Endothelial cell of umbilical vein (primary cell): ENCODE measurements at regions not wholly inside any gene's neighbourhood (a gene's known extent, or its start where the extent isn't known, plus 50 kb on each side); places are given as distances from the start of the nearest gene placed in this dataset.

Experiments used
- BruUV-seq: library from RNA; stranded (reverse); fragments of 400-500 nt; replicated peaks from 2 replicates; lab custom pipeline; 2021; lab: Mats Ljungman, UMichigan
- CTCF ChIA-PET: fragments of 300-600, 350-600 bp; sonication (Branson Sonifier 250); formaldehyde crosslinking; loops from one replicate; lab custom pipeline; 2021; ENCODE audit warnings: antibody characterized with exemption, inconsistent platforms; lab: Charles Lee
- POLR2A ChIA-PET: fragments of 300-600, 350-600 bp; sonication (Branson Sonifier 250); formaldehyde crosslinking; loops from one replicate; lab custom pipeline; 2021; ENCODE audit warnings: antibody characterized with exemption, inconsistent platforms; lab: Charles Lee
- DNase-seq: peaks from one replicate; pipeline ENCODE4 v3.0.0-alpha.2; 2011; ENCODE audit warnings: low read depth, low spot score
- FAIRE-seq: peaks from 2 replicates; lab custom pipeline; 2011; peaks lifted over from hg19 to GRCh38; lab: Jason Lieb, UNC
- H2AFZ ChIP-seq: 2 replicates; pipeline ENCODE4 v1.6.0; 2012; ENCODE audit warnings: low read depth, low read length, control low read depth, inconsistent platforms
- H3K27ac ChIP-seq: 2 replicates; pipeline ENCODE4 v1.5.1; 2011; ENCODE audit warnings: low read depth, mild to moderate bottlenecking, control low read depth, low read length, moderate library complexity; ENCODE audit not compliant: insufficient read depth
- H3K27me3 ChIP-seq, 2 experiments: 2 replicates each; pipeline versions ENCODE4 v1.6.0 to v1.6.1; 2011; ENCODE audit warnings: low read length in 2 of 2, mixed read lengths in 1 of 2; ENCODE audit not compliant: control insufficient read depth in 2 of 2, insufficient read depth in 2 of 2
- H3K36me3 ChIP-seq, 2 experiments: 2 replicates in 1 of 2; 3 replicates in 1 of 2; pipeline ENCODE4 v1.5.1; 2011; ENCODE audit warnings: low read length in 2 of 2, mild to moderate bottlenecking in 1 of 2, moderate library complexity in 1 of 2; ENCODE audit not compliant: control insufficient read depth in 2 of 2, insufficient read depth in 2 of 2; ENCODE audit errors: extremely low read depth in 1 of 2
- H3K4me1 ChIP-seq: 3 replicates; pipeline ENCODE4 v1.5.1; 2011; ENCODE audit warnings: mild to moderate bottlenecking, low read length; ENCODE audit not compliant: control insufficient read depth, insufficient read depth; ENCODE audit errors: extremely low read depth
- H3K4me2 ChIP-seq: 2 replicates; pipeline ENCODE4 v1.6.1; 2011; ENCODE audit warnings: low read length, control low read depth, mixed read lengths; ENCODE audit not compliant: insufficient read depth
- H3K4me3 ChIP-seq, 3 experiments: fragments of 200-600 bp in 1 of 3; sonication (generic), shearing (Covaris generic) in 1 of 3; replicated peaks in 1 of 3; 2 replicates each; pipeline ENCODE4 v1.5.1; 2011 to 2016; ENCODE audit warnings: control low read depth in 3 of 3, low read length in 3 of 3, mild to moderate bottlenecking in 2 of 3, inconsistent platforms in 1 of 3, low read depth in 1 of 3, moderate library complexity in 1 of 3; ENCODE audit not compliant: insufficient read depth in 1 of 3
- H3K79me2 ChIP-seq: 2 replicates; pipeline ENCODE4 v1.6.0; 2012; ENCODE audit warnings: low read length, inconsistent platforms; ENCODE audit not compliant: control insufficient read depth, insufficient read depth
- H3K9ac ChIP-seq: replicated peaks from 2 replicates; pipeline ENCODE3; 2011; ENCODE audit warnings: low read length, control low read depth; ENCODE audit not compliant: insufficient read depth; ENCODE audit errors: extremely low read depth
- H3K9me1 ChIP-seq: replicated peaks from 3 replicates; pipeline ENCODE4 v1.6.0; 2011; ENCODE audit warnings: mild to moderate bottlenecking, low read length; ENCODE audit not compliant: control insufficient read depth, insufficient read depth; ENCODE audit errors: extremely low read depth
- H3K9me3 ChIP-seq: replicated peaks from 2 replicates; pipeline ENCODE4 v1.5.1; 2012; ENCODE audit warnings: low read length, inconsistent platforms; ENCODE audit not compliant: control insufficient read depth, insufficient read depth
- H4K20me1 ChIP-seq: replicated peaks from 2 replicates; pipeline ENCODE3; 2011; ENCODE audit warnings: mild to moderate bottlenecking, low read length; ENCODE audit not compliant: control insufficient read depth, insufficient read depth; ENCODE audit errors: extremely low read depth
- CTCF ChIP-seq, 2 donors: IDR thresholded peaks; 1 replicate in 1 of 2; 2 replicates in 1 of 2; pipeline ENCODE4 v1.5.1; 2011; ENCODE audit warnings: low read length in 2 of 2, mild to moderate bottlenecking in 2 of 2, moderate library complexity in 2 of 2, control low read depth in 1 of 2, inconsistent platforms in 1 of 2, low read depth in 1 of 2; ENCODE audit not compliant: insufficient read depth in 1 of 2; ENCODE audit errors: extremely low read depth in 1 of 2
- EZH2 ChIP-seq: IDR thresholded peaks from 2 replicates; pipeline ENCODE4 v1.6.1; 2012; ENCODE audit warnings: borderline replicate concordance, low read depth, mild to moderate bottlenecking, moderate library complexity, low read length, inconsistent platforms; ENCODE audit not compliant: severe bottlenecking
- FOS ChIP-seq: IDR thresholded peaks from 2 replicates; pipeline ENCODE4 v1.6.1; 2011; ENCODE audit warnings: mild to moderate bottlenecking, low read length, moderate library complexity, borderline replicate concordance; ENCODE audit not compliant: insufficient read depth
- GATA2 ChIP-seq: IDR thresholded peaks from 2 replicates; pipeline ENCODE4 v1.7.0; 2011; ENCODE audit warnings: low read depth, mild to moderate bottlenecking, moderate library complexity, mixed read lengths, low read length; ENCODE audit not compliant: insufficient read length, insufficient read depth
- JUN ChIP-seq: IDR thresholded peaks from 2 replicates; pipeline ENCODE4 v1.6.1; 2011; ENCODE audit warnings: borderline replicate concordance, low read depth; ENCODE audit not compliant: insufficient read length, insufficient read depth
- MAX ChIP-seq: IDR thresholded peaks from 2 replicates; pipeline ENCODE4 v1.6.1; 2011; ENCODE audit not compliant: insufficient read depth, insufficient read length
- MYC ChIP-seq: IDR thresholded peaks from one replicate; pipeline ENCODE4 v1.6.1; 2011; ENCODE audit warnings: mild to moderate bottlenecking, low read depth, low read length
- POLR2A ChIP-seq: IDR thresholded peaks from 2 replicates; pipeline ENCODE4 v1.6.1; 2012; ENCODE audit warnings: low read depth, mild to moderate bottlenecking, control low read depth, low read length
- POLR2AphosphoS5 ChIP-seq: IDR thresholded peaks from 2 replicates; pipeline ENCODE4 v1.6.1; 2012; ENCODE audit warnings: low read depth, mild to moderate bottlenecking, control low read depth, low read length, moderate library complexity; ENCODE audit not compliant: insufficient read depth
- dilution Hi-C: fragments of 300-500 bp; cut with MboI; formaldehyde crosslinking; loops from one replicate; pipeline ENCODE4 v1.15.0; 2019; ENCODE audit warnings: low sequenced_read_pairs; ENCODE audit not compliant: extremely low pct_ligation_motif_present
- intact Hi-C: fragments of 100-400 bp; cut with micrococcal nuclease; formaldehyde crosslinking; loops from one replicate; pipeline ENCODE4 v1.10.0; 2022

- no TSS peak for BruUV-seq
- DNase-seq = peak; percentile 31
- CTCF ChIA-PET = no interaction called here
Observed at GRCh38 chr6:71220466-71220865, 68.1 kb upstream of the OGFRL1 start.

More at GRCh38 chr6:71220466-71220865, 68.1 kb upstream of the OGFRL1 start:
- no peak overlapping the region for H3K27ac ChIP-seq
- no peaks in the 10 kb centered on the region for H3K79me2 ChIP-seq
- dilution Hi-C loops (no loop called here), intact Hi-C loops (no loop called here)
- FAIRE-seq = peak; percentile 15
- no peak overlapping the region for H3K9ac ChIP-seq
- H3K4me1 ChIP-seq = peaks cover 3% of the 10 kb centered on the region
- H3K27me3 ChIP-seq = no peaks in the 10 kb centered on the region
- H3K9me3 ChIP-seq = no peaks in the 10 kb centered on the region
- no peaks in the 10 kb centered on the region for H3K9me1 ChIP-seq
- TF ChIP-seq MAX (no peak), POLR2AphosphoS5 (no peak), MYC (no peak), CTCF (IDR thresholded peaks at IDR 0.05; ENCODE audit: extremely low read depth in 1 of 2, insufficient read depth in 1 of 2, low read depth in 1 of 2, low read length in 2 of 2) (no peak), JUN (no peak), POLR2A (no peak), FOS (no peak), EZH2 (no peak), GATA2 (no peak)
- no peak overlapping the region for H2AFZ ChIP-seq
- H3K4me2 ChIP-seq = no peak overlapping the region
- H3K36me3 ChIP-seq = no peaks in the 10 kb centered on the region
- POLR2A ChIA-PET = no interaction called here
- no peaks in the 10 kb centered on the region for H4K20me1 ChIP-seq
- H3K4me3 ChIP-seq = no peak overlapping the region
